Activated CD4-positive, alpha-beta memory T cell treated with anti-CD3 and anti-CD28 coated beads, Interleukin-2, amount 10 ng/mL, durations not matched to agents 7 days and 5 days (primary cell): ENCODE measurements at regions not wholly inside any gene's neighbourhood (a gene's known extent, or its start where the extent isn't known, plus 50 kb on each side); places are given as distances from the start of the nearest gene placed in this dataset.
"Not testable (repeated sequence)": the region's sequence is repeated elsewhere in the genome, so short reads cannot be mapped to it uniquely, and the experiment has no call there.

Source experiments
- CTCF ChIA-PET: fragments of 350-600 bp; sonication (Branson Sonifier 250); formaldehyde crosslinking; loops from one replicate; lab custom pipeline; 2021; ENCODE audit warnings: antibody characterized with exemption, inconsistent platforms; lab: Charles Lee
- POLR2A ChIA-PET: fragments of 350-600 bp; sonication (Branson Sonifier 250); formaldehyde crosslinking; loops from one replicate; lab custom pipeline; 2021; ENCODE audit warnings: antibody characterized with exemption; lab: Charles Lee
- DNase-seq: peaks from one replicate; pipeline ENCODE4 v3.0.0-alpha.2; 2020
- H3K27ac Mint-ChIP-seq: one replicate; pipeline ENCODE4 v1.8.0; 2021; ENCODE audit warnings: mild to moderate bottlenecking, mixed read lengths
- H3K27me3 Mint-ChIP-seq: one replicate; pipeline ENCODE4 v1.8.0; 2021; ENCODE audit warnings: mixed read lengths
- H3K36me3 Mint-ChIP-seq: one replicate; pipeline ENCODE4 v1.8.0; 2021; ENCODE audit warnings: low read depth, mixed read lengths
- H3K4me1 Mint-ChIP-seq: one replicate; pipeline ENCODE4 v1.8.0; 2021; ENCODE audit warnings: mixed read lengths
- H3K4me3 Mint-ChIP-seq: one replicate; pipeline ENCODE4 v1.8.0; 2021; ENCODE audit warnings: mild to moderate bottlenecking, mixed read lengths
- H3K9me3 Mint-ChIP-seq: one replicate; pipeline ENCODE4 v1.8.0; 2021; ENCODE audit warnings: mixed read lengths

DNA sequence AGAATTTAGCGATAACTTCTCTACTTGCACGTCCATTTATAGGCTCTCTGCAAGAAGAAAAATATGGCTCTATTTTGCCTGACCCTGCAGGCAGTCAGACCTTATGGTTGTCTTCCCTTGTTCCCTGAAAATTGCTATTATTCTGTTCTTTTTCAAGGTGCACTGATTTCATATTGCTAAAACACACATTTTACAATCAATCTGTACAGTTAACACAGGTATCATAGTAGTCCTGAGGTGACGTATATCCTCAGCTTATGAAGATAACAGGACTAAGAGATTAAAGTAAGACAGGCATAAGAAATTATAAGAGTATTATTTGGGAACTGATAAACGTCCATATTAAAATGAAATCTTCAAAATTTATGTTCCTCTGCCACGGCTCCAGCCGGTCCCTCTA is 197.0 kb downstream of the SLCO4C1 start:
- H3K9me3 Mint-ChIP-seq, H3K27ac Mint-ChIP-seq, CTCF ChIA-PET, H3K4me3 Mint-ChIP-seq, H3K4me1 Mint-ChIP-seq, H3K36me3 Mint-ChIP-seq, H3K27me3 Mint-ChIP-seq, DNase-seq, POLR2A ChIA-PET: not testable (repeated sequence)

DNA sequence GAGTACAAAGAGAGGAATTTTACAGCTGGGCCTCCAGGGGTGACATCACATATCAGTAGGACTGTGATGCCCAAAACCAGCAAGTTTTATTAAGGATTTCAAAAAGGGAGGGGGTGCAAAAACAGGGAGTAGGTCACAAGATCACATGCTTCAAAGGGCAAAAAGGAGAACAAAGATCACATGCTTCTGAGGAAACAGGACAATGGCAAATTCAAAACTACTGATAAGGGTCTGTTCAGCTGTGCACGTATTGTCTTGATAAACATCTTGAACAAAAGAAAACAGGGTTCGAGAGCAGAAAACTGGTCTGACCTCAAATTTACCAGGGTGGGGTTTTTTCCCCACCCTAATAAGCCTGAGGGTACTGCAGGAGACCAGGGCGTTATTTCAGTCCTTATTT is 197.5 kb downstream of the SLCO4C1 start:
- POLR2A ChIA-PET, H3K27me3 Mint-ChIP-seq, H3K36me3 Mint-ChIP-seq, H3K27ac Mint-ChIP-seq, CTCF ChIA-PET, H3K4me1 Mint-ChIP-seq, H3K4me3 Mint-ChIP-seq, H3K9me3 Mint-ChIP-seq, DNase-seq: not testable (repeated sequence)

DNA sequence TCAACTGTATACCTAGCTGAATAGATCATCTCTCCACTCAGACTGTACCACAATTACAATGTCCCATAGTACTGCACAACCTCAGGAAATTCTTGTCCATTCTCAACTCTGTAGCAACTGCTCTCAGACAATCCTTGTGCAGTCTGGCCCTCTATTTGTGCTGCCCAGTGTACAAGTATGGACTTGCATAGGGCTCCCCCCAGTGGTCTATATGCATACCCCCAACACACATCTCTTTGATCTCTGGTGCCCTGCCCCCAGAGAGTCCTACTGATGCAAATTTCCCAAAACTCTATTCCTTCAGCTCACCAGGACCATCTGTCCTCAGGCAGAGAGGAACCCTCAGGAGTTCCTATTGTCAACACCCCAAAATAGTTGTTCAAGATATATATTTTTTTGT is 205.3 kb downstream of the SLCO4C1 start:
- DNase-seq: no peak
- CTCF ChIA-PET: no interaction called here
- no peaks in the 10 kb centered on the region for H3K9me3 Mint-ChIP-seq
- H3K27me3 Mint-ChIP-seq: no peaks in the 10 kb centered on the region
- POLR2A ChIA-PET: no interaction called here
- H3K4me3 Mint-ChIP-seq: no peak overlapping the region
- H3K4me1 Mint-ChIP-seq: no peaks in the 10 kb centered on the region
- no peak overlapping the region for H3K27ac Mint-ChIP-seq
- no peaks in the 10 kb centered on the region for H3K36me3 Mint-ChIP-seq

DNA sequence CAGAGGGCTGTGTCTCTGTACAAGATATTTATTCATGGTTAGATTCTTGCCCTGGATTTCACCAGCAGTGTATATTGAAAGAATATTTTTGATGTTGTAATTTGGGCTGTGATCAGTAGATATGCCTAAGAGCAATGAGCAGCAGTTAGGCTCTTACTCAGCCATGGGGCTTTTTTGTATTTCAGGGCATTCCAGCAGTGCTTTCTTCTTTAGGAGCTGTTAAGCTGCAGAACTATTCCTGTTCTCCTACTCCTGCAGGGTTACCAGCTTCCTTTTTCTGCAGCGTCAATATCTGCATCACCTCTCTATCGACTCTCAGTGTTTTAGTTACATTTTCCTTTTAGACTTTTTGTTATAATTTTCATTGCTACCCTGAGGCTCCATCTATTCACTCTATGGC is 206.2 kb downstream of the SLCO4C1 start:
- no peaks in the 10 kb centered on the region for H3K4me1 Mint-ChIP-seq
- CTCF ChIA-PET: no interaction called here
- H3K36me3 Mint-ChIP-seq: no peaks in the 10 kb centered on the region
- no peak overlapping the region for H3K27ac Mint-ChIP-seq
- POLR2A ChIA-PET: no interaction called here
- DNase-seq: no peak
- H3K9me3 Mint-ChIP-seq: no peaks in the 10 kb centered on the region
- H3K4me3 Mint-ChIP-seq: no peak overlapping the region
- H3K27me3 Mint-ChIP-seq: no peaks in the 10 kb centered on the region

DNA sequence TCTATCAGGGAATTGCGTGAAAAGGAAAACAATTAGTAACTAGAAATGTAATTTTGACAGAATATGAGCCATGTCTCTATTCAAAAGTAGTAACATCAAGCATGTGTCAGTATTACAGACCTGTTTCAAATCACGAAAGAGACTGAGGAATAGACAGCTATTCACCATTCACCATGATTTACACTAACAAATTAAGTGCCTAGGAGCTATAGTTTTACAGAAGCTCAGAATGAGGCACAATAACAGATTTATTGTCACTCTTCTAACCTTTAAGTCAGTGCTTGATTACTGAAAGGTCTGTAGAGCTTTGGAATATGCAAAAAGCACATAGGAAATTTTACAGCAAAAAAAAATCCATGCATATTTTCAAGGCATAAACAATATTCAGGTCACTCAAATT is 208.2 kb downstream of the SLCO4C1 start:
- Mint-ChIP-seq H3K9me3 (no peaks in the 10 kb centered on the region), H3K4me3 (no peak overlapping the region), H3K27me3 (no peaks in the 10 kb centered on the region), H3K27ac (no peak overlapping the region), H3K36me3 (no peaks in the 10 kb centered on the region), H3K4me1 (no peaks in the 10 kb centered on the region)
- DNase-seq: no peak
- CTCF ChIA-PET: no interaction called here
- POLR2A ChIA-PET: no interaction called here

DNA sequence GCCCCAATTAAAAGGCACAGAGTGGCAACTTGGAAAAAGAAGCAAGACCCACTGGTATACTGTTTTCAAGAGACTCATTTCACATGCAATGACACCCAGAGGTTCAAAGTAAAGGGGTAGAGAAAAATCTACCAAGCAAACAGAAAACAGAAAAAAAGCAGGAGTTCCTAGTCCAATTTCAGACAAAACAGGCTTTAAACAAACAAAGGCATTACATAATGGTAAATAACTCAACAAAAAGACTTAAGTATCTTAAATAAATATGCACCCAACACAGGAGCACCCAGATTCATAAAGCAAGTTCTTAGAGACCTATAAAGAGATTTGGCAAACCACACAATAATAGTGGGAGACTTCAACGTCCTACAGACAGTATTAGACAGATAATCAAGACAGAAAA is 215.8 kb downstream of the SLCO4C1 start:
- H3K27ac Mint-ChIP-seq: no peak overlapping the region
- H3K9me3 Mint-ChIP-seq: peaks cover 8% of the 10 kb centered on the region
- DNase-seq: no peak
- ChIA-PET CTCF (no interaction called here), POLR2A (no interaction called here)
- H3K4me3 Mint-ChIP-seq: no peak overlapping the region
- H3K27me3 Mint-ChIP-seq: no peaks in the 10 kb centered on the region
- no peaks in the 10 kb centered on the region for H3K4me1 Mint-ChIP-seq
- H3K36me3 Mint-ChIP-seq: no peaks in the 10 kb centered on the region

DNA sequence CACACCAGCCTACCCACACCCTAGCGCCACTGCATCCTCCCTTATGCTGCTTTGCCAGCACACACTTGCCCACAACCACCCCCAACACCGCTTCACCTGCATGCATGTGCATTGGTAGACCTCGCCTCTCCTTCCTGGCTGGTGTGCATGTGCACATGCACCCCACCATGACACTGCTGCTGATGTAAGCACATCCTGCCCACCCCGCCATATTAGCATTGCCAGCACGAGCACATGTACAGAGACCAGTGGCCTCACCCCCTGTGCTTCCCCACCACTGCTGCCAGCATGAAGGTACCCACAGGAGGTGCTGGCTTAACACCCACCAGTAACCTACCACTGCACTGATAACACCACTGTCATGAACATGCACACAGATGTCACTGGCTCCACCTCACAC is 218.2 kb downstream of the SLCO4C1 start:
- ChIA-PET POLR2A (no interaction called here), CTCF (no interaction called here)
- H3K4me1 Mint-ChIP-seq: no peaks in the 10 kb centered on the region
- H3K4me3 Mint-ChIP-seq: no peak overlapping the region
- no peak overlapping the region for H3K27ac Mint-ChIP-seq
- H3K27me3 Mint-ChIP-seq: no peaks in the 10 kb centered on the region
- DNase-seq: no peak
- peaks cover 8% of the 10 kb centered on the region for H3K9me3 Mint-ChIP-seq
- H3K36me3 Mint-ChIP-seq: no peaks in the 10 kb centered on the region

DNA sequence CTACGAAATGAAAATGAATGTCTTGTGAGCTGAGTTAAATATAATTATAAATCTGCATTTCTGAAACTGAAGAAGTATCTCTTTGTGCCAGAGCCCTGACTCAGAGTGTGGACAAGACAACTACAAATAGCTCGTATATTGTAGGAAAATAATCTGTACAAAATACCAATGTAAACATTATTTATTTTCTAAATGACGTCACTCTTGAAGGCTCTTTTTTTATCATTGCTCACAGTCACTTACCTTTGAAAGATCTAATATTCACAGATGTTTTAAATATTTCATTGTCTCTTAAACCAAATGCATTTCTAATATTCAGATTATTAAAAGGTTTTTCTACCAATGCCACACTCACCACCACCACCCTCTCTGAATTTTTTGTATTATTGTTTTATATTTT is 226.1 kb downstream of the SLCO4C1 start:
- no peak overlapping the region for H3K4me3 Mint-ChIP-seq
- H3K27ac Mint-ChIP-seq: no peak overlapping the region
- no peak for DNase-seq
- no peaks in the 10 kb centered on the region for H3K9me3 Mint-ChIP-seq
- ChIA-PET CTCF (no interaction called here), POLR2A (no interaction called here)
- no peaks in the 10 kb centered on the region for H3K27me3 Mint-ChIP-seq
- no peaks in the 10 kb centered on the region for H3K4me1 Mint-ChIP-seq
- H3K36me3 Mint-ChIP-seq: no peaks in the 10 kb centered on the region

DNA sequence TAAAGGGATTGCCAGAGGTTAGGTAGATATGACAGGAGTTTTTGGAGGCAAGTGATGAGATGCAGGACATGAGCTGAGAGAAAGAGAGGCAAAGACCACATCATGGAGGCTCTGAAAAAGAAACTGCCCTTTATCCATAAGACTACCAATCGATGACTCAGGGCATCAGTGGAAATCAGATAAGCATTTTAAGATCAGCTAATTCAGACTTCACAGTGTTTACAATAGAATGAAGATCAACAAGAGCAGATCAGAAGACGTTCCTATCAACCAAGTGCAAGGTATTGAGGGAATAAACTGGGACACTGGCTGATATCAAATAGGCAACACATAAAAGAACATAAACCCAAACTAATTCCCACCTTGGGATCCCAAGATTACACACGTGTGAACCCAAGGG is 227.2 kb downstream of the SLCO4C1 start:
- Mint-ChIP-seq H3K4me3 (no peak overlapping the region), H3K4me1 (no peaks in the 10 kb centered on the region), H3K36me3 (no peaks in the 10 kb centered on the region), H3K27me3 (no peaks in the 10 kb centered on the region), H3K9me3 (no peaks in the 10 kb centered on the region), H3K27ac (no peak overlapping the region)
- no peak for DNase-seq
- ChIA-PET CTCF (no interaction called here), POLR2A (no interaction called here)

DNA sequence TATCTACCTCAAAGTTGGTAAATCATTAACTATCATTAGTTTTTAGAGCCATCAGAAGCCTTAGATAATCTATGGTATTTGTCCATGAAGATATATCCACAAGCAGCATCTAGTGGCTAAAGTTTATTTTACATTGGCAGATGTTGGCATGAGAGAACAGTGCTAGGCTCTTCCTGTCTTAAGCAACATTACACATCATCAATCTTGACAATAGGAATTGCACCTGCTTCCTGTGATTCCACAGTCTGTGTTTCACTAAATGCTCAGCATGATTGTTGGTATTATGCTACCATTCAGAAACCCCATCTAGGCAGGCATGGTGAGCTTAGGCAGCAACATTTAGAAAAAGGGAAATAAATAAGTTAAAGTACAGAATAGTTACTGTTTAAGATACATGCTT is 246.6 kb downstream of the SLCO4C1 start:
- H3K27me3 Mint-ChIP-seq: no peaks in the 10 kb centered on the region
- POLR2A ChIA-PET: no interaction called here
- CTCF ChIA-PET: no interaction called here
- H3K27ac Mint-ChIP-seq: no peak overlapping the region
- no peak for DNase-seq
- no peaks in the 10 kb centered on the region for H3K4me1 Mint-ChIP-seq
- no peaks in the 10 kb centered on the region for H3K9me3 Mint-ChIP-seq
- H3K4me3 Mint-ChIP-seq: no peak overlapping the region
- no peaks in the 10 kb centered on the region for H3K36me3 Mint-ChIP-seq

DNA sequence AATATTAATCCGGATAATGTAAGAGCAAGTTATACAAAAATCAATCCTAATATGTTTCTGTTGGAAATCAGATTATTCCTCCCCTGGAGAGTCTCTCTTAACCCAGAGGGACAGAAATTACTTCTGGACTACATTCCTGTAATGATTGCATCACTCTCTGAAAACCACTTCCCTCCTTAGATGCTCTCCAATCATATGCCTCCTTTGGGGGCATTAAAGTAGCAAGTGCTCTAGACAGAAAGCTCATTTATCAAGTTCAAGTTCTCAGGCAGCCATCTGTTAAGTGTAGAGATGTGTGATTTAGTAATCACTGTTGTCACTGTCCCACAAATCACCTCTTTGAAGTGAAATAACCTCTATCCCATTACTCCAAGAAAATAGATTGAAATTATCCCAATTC is 247.1 kb downstream of the SLCO4C1 start:
- no peaks in the 10 kb centered on the region for H3K4me1 Mint-ChIP-seq
- H3K27me3 Mint-ChIP-seq: no peaks in the 10 kb centered on the region
- ChIA-PET POLR2A (no interaction called here), CTCF (no interaction called here)
- no peak overlapping the region for H3K27ac Mint-ChIP-seq
- H3K9me3 Mint-ChIP-seq: no peaks in the 10 kb centered on the region
- DNase-seq: no peak
- no peaks in the 10 kb centered on the region for H3K36me3 Mint-ChIP-seq
- no peak overlapping the region for H3K4me3 Mint-ChIP-seq

DNA sequence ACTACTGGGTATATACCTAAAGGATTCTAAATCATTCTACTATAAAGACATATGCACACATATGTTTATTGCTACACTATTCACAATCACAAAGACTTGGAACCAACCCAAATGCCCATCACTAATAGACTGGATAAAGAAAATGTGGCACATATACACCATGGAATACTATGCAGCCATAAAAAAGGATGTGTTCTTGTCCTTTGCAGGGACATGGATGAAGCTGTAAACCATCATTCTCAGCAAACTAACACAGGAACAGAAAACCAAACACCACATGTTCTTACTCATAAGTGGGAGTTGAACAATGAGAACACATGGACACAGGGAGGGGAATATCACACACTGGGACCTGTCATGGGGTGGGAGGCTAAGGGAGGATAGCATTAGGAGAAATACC is 249.0 kb downstream of the SLCO4C1 start:
- DNase-seq, H3K27me3 Mint-ChIP-seq, H3K36me3 Mint-ChIP-seq, H3K4me1 Mint-ChIP-seq, CTCF ChIA-PET, H3K4me3 Mint-ChIP-seq, H3K27ac Mint-ChIP-seq, POLR2A ChIA-PET, H3K9me3 Mint-ChIP-seq: not testable (repeated sequence)

DNA sequence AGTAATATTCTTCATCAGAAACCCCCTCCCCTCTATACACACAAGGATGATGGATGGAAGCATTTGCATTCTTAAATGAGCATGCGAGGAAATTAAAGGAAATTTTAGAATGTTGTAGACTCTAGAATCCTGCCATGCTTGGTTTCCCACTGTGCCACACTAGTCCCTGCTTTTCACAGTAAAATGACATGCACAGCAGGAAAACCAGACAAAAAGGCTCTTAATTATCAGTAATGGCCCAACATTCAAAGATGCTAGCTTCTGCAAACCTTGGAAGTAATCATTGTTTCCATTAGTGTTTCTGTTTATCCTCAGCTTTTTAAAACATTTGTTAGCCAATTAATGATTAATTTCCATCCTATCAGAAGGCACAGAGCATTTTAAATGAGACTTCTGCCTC is 255.8 kb downstream of the SLCO4C1 start:
- ChIA-PET POLR2A (no interaction called here), CTCF (interaction anchor here (1.0 kb wide), 1 partner anchor 26 kb away, joined by 4 read pairs; no protein-coding TSS in a partner anchor)
- no peaks in the 10 kb centered on the region for H3K27me3 Mint-ChIP-seq
- H3K27ac Mint-ChIP-seq: no peak overlapping the region
- H3K4me3 Mint-ChIP-seq: no peak overlapping the region
- no peaks in the 10 kb centered on the region for H3K4me1 Mint-ChIP-seq
- H3K9me3 Mint-ChIP-seq: no peaks in the 10 kb centered on the region
- no peak for DNase-seq
- H3K36me3 Mint-ChIP-seq: no peaks in the 10 kb centered on the region

DNA sequence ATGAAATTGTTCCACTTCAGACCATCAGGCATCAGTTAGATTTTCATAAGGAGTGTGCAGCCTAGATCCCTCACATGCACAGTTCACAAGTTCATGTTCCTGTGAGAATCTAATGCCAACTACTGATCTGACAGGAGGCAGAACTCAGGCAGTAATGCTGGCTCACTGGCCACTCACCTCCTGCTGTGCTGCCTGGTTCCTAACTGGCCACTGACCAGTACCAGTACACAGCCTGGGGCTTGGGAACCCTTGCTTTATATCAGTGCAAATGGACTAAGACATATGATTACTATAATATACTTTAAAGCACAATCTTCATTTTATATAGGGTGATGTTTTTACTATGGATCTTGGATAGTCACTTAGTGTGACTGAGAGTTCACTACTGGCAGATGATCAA is 259.2 kb downstream of the SLCO4C1 start:
- Mint-ChIP-seq H3K27me3 (no peaks in the 10 kb centered on the region), H3K9me3 (no peaks in the 10 kb centered on the region), H3K36me3 (no peaks in the 10 kb centered on the region), H3K4me3 (no peak overlapping the region), H3K4me1 (no peaks in the 10 kb centered on the region), H3K27ac (no peak overlapping the region)
- DNase-seq: no peak
- POLR2A ChIA-PET: no interaction called here
- CTCF ChIA-PET: no interaction called here

DNA sequence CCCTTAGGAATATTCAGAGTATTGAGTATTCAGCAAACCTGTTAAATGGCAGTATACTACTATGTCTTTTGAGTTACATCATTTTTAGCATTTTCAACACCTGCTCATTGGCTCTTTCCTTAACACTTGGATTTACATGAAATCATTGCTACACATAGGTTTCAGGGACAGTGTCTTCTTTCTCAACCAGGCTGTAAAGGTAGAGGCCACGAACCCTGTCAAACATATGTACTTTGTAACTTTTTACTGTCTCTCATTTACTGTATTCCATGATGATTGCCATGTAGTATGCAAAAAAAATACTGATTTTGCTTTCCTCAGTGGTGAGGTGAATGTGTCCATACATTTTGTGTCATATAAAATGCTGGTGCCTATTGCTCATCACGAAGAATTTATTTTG is 264.4 kb downstream of the SLCO4C1 start:
- ChIA-PET CTCF (no interaction called here), POLR2A (no interaction called here)
- no peaks in the 10 kb centered on the region for H3K4me1 Mint-ChIP-seq
- DNase-seq: no peak
- H3K36me3 Mint-ChIP-seq: no peaks in the 10 kb centered on the region
- no peak overlapping the region for H3K27ac Mint-ChIP-seq
- H3K4me3 Mint-ChIP-seq: no peak overlapping the region
- no peaks in the 10 kb centered on the region for H3K27me3 Mint-ChIP-seq
- H3K9me3 Mint-ChIP-seq: no peaks in the 10 kb centered on the region
